A673 (cell line): ENCODE measurements at regions not wholly inside any gene's neighbourhood (a gene's known extent, or its start where the extent isn't known, plus 50 kb on each side); places are given as distances from the start of the nearest gene placed in this dataset.

ENCODE experiments used
- EZH2 ChIP-seq: fragments of 200-600 bp; sonication (generic); IDR thresholded peaks from 2 replicates; pipeline ENCODE4 v1.6.1; 2017; ENCODE audit warnings: borderline replicate concordance, low read depth, mild to moderate bottlenecking, mixed read lengths, antibody characterized with exemption, low read length; ENCODE audit not compliant: poor library complexity, severe bottlenecking
- TF ChIP-seq, protein P1 (sequence below): fragments of 300-800, 200-600 bp; sonication (generic); conservative IDR thresholded peaks from 2 replicates; pipeline ENCODE4 v1.5.1; 2017; ENCODE audit warnings: low read depth, mild to moderate bottlenecking, antibody characterized with exemption, low read length, moderate library complexity, mixed read lengths

DNA sequence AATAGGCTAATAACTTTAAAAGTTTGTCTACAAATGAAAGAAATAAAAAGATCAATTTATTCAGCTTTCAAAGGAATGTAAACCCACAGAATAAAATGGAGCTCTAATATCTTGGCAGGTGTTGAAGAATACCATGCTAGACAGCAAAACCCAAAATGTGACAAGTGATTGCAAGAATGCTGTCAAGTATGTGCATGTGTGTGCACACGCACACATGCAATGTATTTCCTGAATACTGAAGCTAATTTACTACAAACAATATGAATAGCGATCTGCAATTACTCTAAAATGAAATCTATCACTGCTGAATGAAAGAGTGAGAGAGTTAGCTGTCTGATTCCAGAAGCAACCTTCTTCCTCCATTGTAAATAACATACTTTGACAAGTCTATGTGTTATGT lies 179.2 kb upstream of the HSF2 start:
- TF ChIP-seq, protein P1, sequence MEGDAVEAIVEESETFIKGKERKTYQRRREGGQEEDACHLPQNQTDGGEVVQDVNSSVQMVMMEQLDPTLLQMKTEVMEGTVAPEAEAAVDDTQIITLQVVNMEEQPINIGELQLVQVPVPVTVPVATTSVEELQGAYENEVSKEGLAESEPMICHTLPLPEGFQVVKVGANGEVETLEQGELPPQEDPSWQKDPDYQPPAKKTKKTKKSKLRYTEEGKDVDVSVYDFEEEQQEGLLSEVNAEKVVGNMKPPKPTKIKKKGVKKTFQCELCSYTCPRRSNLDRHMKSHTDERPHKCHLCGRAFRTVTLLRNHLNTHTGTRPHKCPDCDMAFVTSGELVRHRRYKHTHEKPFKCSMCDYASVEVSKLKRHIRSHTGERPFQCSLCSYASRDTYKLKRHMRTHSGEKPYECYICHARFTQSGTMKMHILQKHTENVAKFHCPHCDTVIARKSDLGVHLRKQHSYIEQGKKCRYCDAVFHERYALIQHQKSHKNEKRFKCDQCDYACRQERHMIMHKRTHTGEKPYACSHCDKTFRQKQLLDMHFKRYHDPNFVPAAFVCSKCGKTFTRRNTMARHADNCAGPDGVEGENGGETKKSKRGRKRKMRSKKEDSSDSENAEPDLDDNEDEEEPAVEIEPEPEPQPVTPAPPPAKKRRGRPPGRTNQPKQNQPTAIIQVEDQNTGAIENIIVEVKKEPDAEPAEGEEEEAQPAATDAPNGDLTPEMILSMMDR = no peak
- no peak for TF ChIP-seq EZH2
